PC-9 (cell line): ENCODE measurements at regions not wholly inside any gene's neighbourhood (a gene's known extent, or its start where the extent isn't known, plus 50 kb on each side); places are given as distances from the start of the nearest gene placed in this dataset.

Experiments used
- BruUV-seq: library from RNA; stranded (reverse); fragments of 400-500 nt; replicated peaks from 2 replicates; lab custom pipeline; 2021; lab: Mats Ljungman, UMichigan
- CTCF ChIA-PET: fragments of 300-600 bp; sonication (Branson Sonifier 250); formaldehyde crosslinking; loops from one replicate; lab custom pipeline; 2022; ENCODE audit warnings: antibody characterized with exemption; lab: Charles Lee
- POLR2A ChIA-PET: fragments of 300-600 bp; sonication (Branson Sonifier 250); formaldehyde crosslinking; loops from one replicate; lab custom pipeline; 2022; ENCODE audit warnings: antibody characterized with exemption; ENCODE audit not compliant: unreplicated experiment; lab: Charles Lee
- DNase-seq, 2 experiments: peaks; one replicate each; pipeline versions ENCODE4 v3.0.0 to v3.0.0-alpha.2; 2015 to 2022; ENCODE audit warnings: mixed read lengths in 1 of 2
- H2AFZ ChIP-seq: fragments of 200-600 bp; sonication (generic); 2 replicates; pipeline ENCODE4 v1.8.1; 2017; ENCODE audit warnings: antibody characterized with exemption
- H3F3A ChIP-seq: fragments of 200-600 bp; sonication (generic); 2 replicates; pipeline ENCODE4 v1.8.1; 2017; ENCODE audit warnings: antibody characterized with exemption, mild to moderate bottlenecking, low read depth; ENCODE audit not compliant: insufficient read depth
- H3K27ac ChIP-seq: fragments of 200-600 bp; sonication (generic); 2 replicates; pipeline ENCODE4 v1.6.1; 2016; ENCODE audit warnings: mixed run types
- H3K27me3 ChIP-seq: fragments of 200-600 bp; sonication (generic); 2 replicates; pipeline ENCODE4 v1.6.1; 2016; ENCODE audit warnings: low read depth, mixed run types; ENCODE audit not compliant: insufficient read depth
- H3K36me3 ChIP-seq: fragments of 200-600 bp; sonication (generic); 2 replicates; pipeline ENCODE4 v1.6.1; 2016; ENCODE audit warnings: low read depth, mixed run types
- H3K4me1 ChIP-seq: fragments of 200-600 bp; sonication (generic); replicated peaks from 2 replicates; pipeline ENCODE4 v1.6.1; 2016; ENCODE audit warnings: mixed run types; ENCODE audit not compliant: insufficient read depth
- H3K4me2 ChIP-seq: fragments of 200-600 bp; sonication (generic); 2 replicates; pipeline ENCODE4 v1.6.1; 2017; ENCODE audit warnings: mixed run types
- H3K4me3 ChIP-seq: fragments of 200-600 bp; sonication (generic); 2 replicates; pipeline ENCODE4 v1.6.1; 2016; ENCODE audit warnings: mixed run types
- H3K79me2 ChIP-seq: fragments of 200-600 bp; sonication (generic); 2 replicates; pipeline ENCODE4 v1.6.1; 2017; ENCODE audit warnings: low read depth, mixed run types
- H3K9me2 ChIP-seq: fragments of 200-600 bp; sonication (generic); 2 replicates; pipeline ENCODE4 v1.8.1; 2017; ENCODE audit warnings: mild to moderate bottlenecking; ENCODE audit not compliant: insufficient read depth
- H3K9me3 ChIP-seq: fragments of 200-600 bp; sonication (generic); 2 replicates; pipeline ENCODE4 v1.8.1; 2016; ENCODE audit warnings: low read depth; ENCODE audit not compliant: insufficient read depth
- H4K20me1 ChIP-seq: fragments of 200-600 bp; sonication (generic); 2 replicates; pipeline ENCODE4 v1.8.1; 2017; ENCODE audit not compliant: insufficient read depth
- EZH2 ChIP-seq: fragments of 200-600 bp; sonication (generic); IDR thresholded peaks from 2 replicates; pipeline ENCODE4 v1.8.0; 2017; ENCODE audit warnings: antibody characterized with exemption, low read depth
- intact Hi-C: fragments of 100-400 bp; cut with micrococcal nuclease; formaldehyde crosslinking; loops from one replicate; pipeline ENCODE4 v1.10.0; 2022; ENCODE audit not compliant: unreplicated experiment
- TF ChIP-seq, protein P1 (sequence below): fragments of 200-600 bp; sonication (generic); conservative IDR thresholded peaks from 2 replicates; pipeline ENCODE4 v1.6.1; 2017; ENCODE audit warnings: mixed run types, antibody characterized with exemption, mild to moderate bottlenecking, moderate library complexity

DNA sequence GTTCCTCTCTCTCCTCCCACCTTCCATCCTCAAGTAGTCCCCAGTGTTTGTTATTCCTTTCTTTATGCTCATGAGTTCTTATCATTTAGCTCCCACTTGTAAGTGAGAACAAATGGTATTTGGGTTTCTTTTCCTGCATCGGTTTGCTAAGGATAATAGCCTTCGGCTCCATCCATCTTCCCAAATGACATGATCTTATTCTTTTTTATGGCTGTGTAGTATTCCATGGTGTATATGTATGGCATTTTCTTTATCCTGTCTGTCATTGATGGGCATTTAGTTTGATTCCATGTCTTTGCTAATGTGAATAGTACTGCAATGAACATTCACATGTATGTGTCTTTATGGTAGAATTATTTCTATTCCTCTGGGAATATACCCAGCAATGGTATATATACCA, 62.4 kb upstream of the CFAP161 start:
- Histone ChIP-seq H3K4me1 (peaks cover 10% of the 10 kb centered on the region), H2AFZ (no peak overlapping the region), H4K20me1 (no peaks in the 10 kb centered on the region), H3K36me3 (no peaks in the 10 kb centered on the region), H3K27me3 (no peaks in the 10 kb centered on the region), H3K9me3 (no peaks in the 10 kb centered on the region), H3K27ac (no peak overlapping the region), H3F3A (no peaks in the 10 kb centered on the region), H3K4me2 (no peak overlapping the region), H3K4me3 (no peak overlapping the region), H3K9me2 (no peaks in the 10 kb centered on the region), H3K79me2 (no peaks in the 10 kb centered on the region)
- no peak for TF ChIP-seq EZH2
- TF ChIP-seq, protein P1, sequence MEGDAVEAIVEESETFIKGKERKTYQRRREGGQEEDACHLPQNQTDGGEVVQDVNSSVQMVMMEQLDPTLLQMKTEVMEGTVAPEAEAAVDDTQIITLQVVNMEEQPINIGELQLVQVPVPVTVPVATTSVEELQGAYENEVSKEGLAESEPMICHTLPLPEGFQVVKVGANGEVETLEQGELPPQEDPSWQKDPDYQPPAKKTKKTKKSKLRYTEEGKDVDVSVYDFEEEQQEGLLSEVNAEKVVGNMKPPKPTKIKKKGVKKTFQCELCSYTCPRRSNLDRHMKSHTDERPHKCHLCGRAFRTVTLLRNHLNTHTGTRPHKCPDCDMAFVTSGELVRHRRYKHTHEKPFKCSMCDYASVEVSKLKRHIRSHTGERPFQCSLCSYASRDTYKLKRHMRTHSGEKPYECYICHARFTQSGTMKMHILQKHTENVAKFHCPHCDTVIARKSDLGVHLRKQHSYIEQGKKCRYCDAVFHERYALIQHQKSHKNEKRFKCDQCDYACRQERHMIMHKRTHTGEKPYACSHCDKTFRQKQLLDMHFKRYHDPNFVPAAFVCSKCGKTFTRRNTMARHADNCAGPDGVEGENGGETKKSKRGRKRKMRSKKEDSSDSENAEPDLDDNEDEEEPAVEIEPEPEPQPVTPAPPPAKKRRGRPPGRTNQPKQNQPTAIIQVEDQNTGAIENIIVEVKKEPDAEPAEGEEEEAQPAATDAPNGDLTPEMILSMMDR: no peak
- DNase-seq: no peak
- BruUV-seq: no TSS peak
- intact Hi-C loops: no loop called here
- ChIA-PET CTCF (no interaction called here), POLR2A (no interaction called here)

DNA sequence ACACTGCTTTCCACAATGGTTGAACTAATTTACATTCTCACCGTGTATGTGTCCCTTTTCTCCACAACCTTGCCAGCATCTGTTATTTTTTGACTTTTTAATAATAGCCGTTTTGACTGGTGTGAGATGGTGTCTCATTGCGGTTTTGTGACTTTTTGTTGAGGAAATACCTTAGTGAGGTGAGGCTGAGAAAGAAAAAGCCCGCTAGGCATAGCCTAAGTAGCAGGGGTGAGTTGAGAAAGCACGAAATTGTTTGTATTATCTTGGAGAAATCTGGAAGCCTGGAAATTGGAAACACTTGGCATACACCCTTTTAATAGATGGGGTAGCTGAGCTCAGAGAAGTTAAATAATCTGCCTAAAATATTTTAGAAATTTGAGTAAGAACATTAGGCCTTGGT, 61.5 kb upstream of the CFAP161 start:
- no peak for TF ChIP-seq EZH2
- TF ChIP-seq, protein P1: no peak
- no peaks in the 10 kb centered on the region for H3K36me3 ChIP-seq
- no peaks in the 10 kb centered on the region for H3K9me2 ChIP-seq
- CTCF ChIA-PET: no interaction called here
- BruUV-seq: no TSS peak
- 0 out of 2 replicates have a peak overlapping the region, but pooled peaks have one; percentile 14 for H3K4me2 ChIP-seq
- no peaks in the 10 kb centered on the region for H3F3A ChIP-seq
- no peaks in the 10 kb centered on the region for H3K27me3 ChIP-seq
- peaks cover 10% of the 10 kb centered on the region for H3K4me1 ChIP-seq
- no peak overlapping the region for H2AFZ ChIP-seq
- no peaks in the 10 kb centered on the region for H3K79me2 ChIP-seq
- no peaks in the 10 kb centered on the region for H3K9me3 ChIP-seq
- no peak overlapping the region for H3K4me3 ChIP-seq
- no peak overlapping the region for H3K27ac ChIP-seq
- H4K20me1 ChIP-seq: no peaks in the 10 kb centered on the region
- DNase-seq: peak in 1 of 2 experiments; percentile 55
- intact Hi-C loops: no loop called here
- POLR2A ChIA-PET: no interaction called here

DNA sequence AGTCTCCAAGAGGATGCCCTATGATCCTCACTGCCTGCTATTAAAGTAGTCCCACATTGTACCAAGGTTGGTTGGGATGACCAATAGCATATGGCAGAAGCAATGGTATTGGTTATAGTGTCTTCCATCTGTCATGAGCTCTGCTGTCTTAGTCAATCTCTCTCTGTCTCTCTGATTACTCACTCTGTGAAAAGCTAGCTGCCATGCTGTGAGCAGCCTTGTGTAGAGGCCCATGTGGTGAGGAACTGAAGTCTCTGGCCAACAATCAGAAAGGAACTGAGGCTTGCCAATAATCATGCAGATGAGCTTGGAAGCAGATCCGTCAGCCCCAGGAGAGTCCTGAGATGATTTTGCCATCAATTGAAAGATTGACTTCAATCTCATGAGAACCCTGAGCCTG, 60.3 kb upstream of the CFAP161 start:
- no peaks in the 10 kb centered on the region for H3F3A ChIP-seq
- no peaks in the 10 kb centered on the region for H4K20me1 ChIP-seq
- no peak overlapping the region for H3K4me2 ChIP-seq
- H3K79me2 ChIP-seq: no peaks in the 10 kb centered on the region
- no peaks in the 10 kb centered on the region for H3K36me3 ChIP-seq
- H3K4me3 ChIP-seq: no peak overlapping the region
- ChIA-PET CTCF (no interaction called here), POLR2A (no interaction called here)
- no peak overlapping the region for H3K27ac ChIP-seq
- H3K27me3 ChIP-seq: no peaks in the 10 kb centered on the region
- intact Hi-C loops: no loop called here
- no peaks in the 10 kb centered on the region for H3K9me2 ChIP-seq
- TF ChIP-seq EZH2: no peak
- TF ChIP-seq, protein P1: no peak
- H3K4me1 ChIP-seq: peaks cover 10% of the 10 kb centered on the region
- H3K9me3 ChIP-seq: no peaks in the 10 kb centered on the region
- H2AFZ ChIP-seq: no peak overlapping the region
- DNase-seq: no peak
- no TSS peak for BruUV-seq
